NCI-H774 (cell line): ENCODE measurements at regions not wholly inside any gene's neighbourhood (a gene's known extent, or its start where the extent isn't known, plus 50 kb on each side); places are given as distances from the start of the nearest gene placed in this dataset.

Experiments used
- DNase-seq: peaks from one replicate; lab custom pipeline; 2025; lab: John Stamatoyannopoulos, UW

DNA sequence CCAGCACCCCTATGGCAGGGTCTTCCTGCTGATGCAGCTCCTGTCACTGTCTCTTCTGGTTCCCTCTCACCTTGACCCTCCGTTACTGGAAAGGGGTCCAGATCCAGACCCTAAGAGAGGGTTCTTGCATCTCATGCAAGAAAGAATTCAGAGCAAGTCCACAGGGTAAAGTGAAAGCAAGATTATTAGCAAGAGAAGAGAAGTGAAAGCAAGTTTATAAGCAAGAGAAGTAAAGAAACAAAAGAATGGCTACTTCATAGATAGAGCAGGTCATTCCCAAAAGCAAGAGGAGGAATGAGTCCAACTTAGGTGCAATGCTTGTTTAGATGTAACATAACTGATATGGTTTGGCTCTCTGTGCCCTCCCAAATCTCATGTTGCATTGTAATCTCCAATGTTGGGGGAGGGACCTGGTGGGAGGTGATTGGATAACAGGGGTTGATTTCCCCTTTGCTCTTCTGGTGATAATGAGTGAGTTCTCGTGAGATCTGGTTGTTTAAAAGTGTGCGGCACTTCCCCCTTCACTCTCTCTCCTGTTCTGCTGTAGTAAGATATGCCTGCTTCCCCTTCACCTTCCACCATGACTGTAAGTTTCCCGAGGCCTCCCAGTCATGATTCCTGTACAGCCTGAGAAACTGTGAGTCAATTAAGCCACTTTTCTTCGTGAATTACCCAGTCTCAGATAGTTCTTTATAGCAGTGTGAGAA lies 183.3 kb downstream of the MED10 start:
- no peak for DNase-seq

DNA sequence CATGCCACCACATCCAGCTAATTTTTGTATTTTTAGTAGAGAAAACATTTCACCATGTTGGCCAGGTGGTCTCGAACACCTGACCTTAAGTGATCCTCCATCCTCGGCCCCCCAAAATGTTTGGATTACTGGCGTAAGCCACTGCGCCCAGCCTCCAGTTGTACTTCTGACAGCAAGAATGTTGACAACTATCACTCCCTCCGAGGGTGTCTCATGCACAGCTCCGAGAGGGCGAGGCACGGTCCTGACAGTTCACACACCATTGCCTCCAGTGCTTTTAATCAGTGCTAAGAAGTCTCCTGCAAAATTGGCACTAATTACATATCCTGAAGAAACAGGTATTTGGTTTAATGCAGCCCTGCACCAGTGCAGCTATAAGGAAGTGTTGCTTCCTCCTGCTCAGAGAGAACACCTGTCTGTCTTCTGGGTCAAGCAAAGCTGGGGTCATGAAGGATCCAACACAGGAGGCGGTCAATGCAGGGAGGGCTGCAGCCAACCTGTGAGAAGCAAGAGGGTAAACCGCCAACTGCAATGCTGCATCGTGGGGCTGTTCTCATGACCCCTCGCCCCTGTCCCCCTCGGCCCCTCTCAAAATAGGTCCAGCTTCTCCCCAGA lies 184.0 kb downstream of the MED10 start:
- DNase-seq, result no peak

DNA sequence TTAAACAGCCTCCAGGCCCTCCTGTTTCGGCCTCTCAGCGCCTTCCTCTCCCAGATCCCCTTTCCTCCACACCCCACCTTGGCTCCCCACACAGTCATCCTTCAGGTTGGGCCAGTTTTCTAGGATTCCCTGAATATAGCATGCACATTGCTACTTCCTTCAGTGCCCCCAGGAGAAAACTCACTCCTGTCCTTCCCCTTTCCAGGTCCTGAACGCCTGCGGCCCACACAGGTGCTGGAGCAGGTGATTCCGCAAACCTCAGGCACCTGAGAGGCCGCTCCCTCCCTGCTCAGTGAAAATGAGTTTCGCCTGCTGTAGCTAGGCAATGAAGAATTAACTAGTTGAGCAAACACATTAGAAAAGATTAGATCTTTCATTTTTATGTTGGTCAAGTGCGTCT lies 185.0 kb downstream of the MED10 start:
- peak; percentile 91 for DNase-seq

- no peak for DNase-seq
These were observed 187.5 kb downstream of the MED10 start for GRCh38 chr5:6190838-6191237.

DNA sequence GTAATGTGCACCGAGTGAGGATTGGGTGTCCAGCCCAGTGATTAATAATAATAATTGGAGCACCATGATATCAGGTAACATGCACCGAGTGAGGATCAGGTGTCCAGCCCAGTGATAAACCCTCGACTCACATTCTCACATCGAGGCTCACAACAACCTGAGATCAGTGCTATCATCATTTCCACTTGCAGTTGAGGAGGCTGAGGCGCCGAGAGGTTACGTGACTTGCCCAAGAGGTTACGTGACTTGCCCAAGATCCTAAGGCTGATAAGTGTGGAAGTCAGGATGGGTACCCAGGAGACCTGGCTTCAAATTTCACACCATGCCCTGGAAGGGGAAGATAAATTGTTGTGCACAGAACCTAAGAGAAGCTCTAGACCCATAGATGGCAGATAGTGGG lies 189.4 kb downstream of the MED10 start:
- no peak for DNase-seq

GRCh38 chr5:6188344-6188743 lies 190.0 kb downstream of the MED10 start:
- no peak for DNase-seq

DNA sequence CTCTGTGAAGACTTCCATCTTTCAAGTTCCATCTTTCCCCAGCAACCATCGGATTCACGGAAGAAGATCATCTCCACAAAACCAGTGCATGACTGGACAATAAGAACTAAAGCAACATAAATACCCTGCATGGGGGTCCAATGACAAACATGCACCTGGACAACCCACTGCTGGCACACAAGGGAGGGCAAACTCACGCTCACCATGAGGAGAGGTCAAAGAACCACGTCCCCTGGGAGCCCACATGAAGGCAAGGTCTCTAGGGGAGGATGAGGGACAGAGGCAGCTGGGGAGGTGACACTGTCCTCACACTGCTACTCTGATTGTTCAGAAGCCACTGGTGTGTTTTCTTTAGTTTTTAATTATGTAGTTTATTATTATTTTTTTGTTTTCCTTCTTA lies 190.8 kb downstream of the MED10 start:
- DNase-seq, result no peak

DNA sequence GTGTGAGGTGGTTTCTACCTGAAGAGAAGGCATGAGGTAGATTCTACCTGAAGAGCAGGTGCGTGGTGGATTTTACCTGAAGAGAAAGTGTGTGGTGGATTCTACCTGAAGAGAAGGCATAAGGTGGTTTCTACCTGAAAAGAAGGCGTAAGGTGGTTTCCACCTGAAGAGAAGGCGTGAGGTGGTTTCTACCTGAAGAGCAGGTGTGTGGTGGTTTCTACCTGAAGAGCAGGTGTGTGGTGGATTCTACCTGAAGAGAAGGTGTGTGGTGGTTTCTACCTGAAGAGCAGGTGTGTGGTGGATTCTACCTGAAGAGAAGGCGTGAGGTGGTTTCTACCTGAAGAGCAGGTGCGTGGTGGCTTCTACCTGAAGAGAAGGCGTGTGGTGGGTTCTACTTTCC lies 192.8 kb downstream of the MED10 start:
- peak; percentile 77 for DNase-seq

DNA sequence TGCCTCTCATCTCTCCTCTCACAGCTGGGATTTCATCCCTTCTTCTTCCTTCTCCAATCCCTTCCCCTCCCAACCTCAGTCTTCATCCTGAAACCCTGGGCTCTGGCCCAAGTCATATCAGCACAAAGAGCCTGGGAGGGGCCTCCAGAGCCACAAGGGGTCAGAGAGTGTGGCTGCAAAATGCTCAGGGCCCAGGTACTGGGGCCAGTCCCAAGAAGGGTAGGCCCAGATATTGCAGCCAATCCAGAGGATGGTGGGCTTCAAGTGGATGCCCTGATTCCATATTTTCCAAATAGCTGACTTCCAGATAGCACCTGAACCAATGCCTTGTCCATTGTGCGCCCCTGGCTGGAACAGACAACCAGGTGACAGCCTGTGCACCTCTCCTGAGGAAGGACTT lies 193.9 kb downstream of the MED10 start:
- no peak for DNase-seq

DNA sequence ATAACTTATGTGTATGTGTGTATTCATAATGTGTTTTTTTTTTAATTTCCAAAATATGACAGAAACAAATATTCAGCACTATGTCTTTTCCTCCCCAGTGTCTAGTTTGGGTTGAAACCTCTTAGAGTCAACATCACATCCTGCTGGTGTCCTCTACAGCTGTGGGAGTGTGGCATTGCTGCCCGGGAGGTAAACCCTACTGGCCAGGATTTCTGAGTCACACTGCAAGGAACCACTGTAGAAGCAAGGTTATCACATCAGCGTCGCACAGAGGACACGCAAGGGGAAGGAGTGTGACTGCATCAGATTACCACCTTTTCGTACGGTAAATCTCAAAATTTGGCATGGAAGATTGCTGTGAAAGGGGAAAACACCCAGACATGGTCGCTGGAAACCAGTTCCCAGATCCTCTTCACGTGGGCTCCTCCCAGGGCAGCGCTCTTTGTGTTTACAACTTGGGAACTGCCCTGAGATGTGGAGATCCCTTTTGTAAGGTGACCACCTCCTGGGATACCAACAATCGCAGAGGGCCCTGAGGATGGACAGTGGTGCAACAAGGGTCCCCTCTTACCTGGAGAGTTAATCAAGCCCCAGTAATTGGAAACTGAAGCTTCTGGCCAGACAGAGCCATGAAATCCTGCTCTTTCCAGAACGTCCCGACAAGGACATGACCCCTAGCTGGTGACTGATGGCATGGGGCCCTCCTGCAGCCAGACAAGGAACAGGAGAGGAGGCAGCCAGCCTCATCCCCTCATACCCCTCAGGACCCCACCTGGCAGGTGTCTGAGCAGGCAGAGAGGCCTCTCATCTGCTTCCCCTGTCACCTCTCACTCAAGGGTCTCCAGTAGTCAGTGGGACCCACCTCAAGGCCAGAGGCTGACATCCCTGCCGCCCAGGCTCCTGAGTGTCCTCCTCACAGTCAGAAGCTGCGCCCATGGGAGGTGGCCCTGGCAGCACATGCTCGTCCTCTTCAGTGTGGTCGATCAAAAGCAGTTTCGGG lies 194.7 kb downstream of the MED10 start:
- no peak for DNase-seq

- no peak for DNase-seq
These were observed 196.0 kb downstream of the MED10 start for GRCh38 chr5:6182271-6182815.

DNA sequence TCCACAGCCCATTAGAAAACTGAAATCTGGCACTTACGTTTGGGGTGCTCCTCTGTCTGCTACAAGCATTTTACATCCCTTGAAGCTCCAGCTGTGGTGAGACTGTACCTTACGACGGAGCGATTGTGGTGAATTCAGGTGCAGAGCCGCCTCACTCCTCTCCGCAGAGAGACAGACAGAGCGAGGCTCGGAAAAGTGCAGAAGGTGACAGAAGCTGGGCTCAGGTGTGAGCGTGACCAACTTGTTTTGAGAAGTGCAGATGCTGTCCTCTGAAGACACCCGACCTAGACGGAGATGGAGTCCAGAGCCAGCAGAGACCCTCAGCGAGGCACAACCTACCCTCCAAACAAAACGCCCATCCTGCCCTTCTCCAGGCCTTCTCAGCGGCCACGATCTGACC lies 196.5 kb downstream of the MED10 start:
- no peak for DNase-seq

DNA sequence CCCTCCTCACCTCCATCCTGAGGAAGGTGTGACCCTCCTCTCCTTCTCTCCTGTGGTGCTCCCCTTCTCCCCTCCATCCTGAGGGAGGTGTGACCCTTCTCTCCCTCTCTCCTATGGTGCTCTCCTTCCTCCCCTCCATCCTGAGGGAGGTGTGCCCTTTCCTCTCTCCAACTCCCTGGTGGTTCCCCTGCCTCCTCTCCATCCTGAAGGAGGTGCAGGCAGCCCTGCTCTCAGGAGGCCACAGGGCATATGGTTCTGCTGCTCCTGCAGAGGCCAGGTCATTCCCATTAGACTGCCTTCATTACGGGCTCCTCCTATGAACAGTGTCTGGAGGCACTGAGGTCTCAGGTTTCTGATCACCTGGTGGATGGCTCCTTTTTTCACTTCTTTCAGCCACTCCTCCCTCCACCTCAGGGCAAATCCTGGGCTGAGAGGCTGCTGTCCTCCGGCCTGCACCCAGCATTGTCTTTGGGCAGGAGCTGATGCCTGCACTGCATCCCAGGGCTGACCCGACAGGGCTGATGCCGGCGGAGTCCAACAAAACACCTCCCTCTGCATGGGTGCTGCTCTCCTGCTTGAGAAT lies 197.1 kb downstream of the MED10 start:
- DNase-seq, result no peak

DNA sequence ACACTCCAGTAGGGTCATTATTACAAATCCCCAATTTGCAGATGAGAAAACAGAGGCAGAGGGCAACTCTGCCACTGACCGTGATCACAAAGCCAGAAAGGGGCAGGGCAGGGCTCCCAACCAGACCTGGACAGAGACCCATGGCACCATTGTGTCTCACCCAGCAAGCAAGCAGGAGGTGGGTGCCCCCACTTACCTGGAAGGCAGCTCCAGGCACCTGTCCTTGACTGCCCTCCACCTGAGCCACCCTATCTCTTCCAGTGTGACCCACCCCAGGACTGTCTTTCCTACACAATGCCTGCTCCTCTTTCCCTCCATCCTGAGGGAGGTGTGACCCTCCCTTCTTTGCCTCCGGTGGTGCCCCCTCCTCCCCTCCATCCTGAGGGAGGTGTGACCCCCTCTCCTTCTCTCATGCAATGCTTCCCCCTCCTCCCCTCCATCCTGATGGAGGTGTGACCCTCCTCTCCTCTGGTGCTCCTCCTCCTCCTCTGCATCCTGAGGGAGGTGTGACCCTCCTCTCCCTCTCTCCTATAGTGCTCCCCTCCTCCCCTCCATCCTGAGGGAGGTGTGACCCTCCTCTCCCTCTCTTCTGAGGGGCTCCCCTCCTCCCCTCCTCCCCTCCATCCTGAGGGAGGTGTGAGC lies 198.0 kb downstream of the MED10 start:
- no peak for DNase-seq

- DNase-seq, result no peak
These were observed 199.4 kb downstream of the MED10 start for GRCh38 chr5:6178846-6179532.

GRCh38 chr5:6177926-6178325 lies 200.4 kb downstream of the MED10 start:
- DNase-seq, result no peak

GRCh38 chr5:6176102-6176693 lies 202.1 kb downstream of the MED10 start:
- DNase-seq, result peak; percentile 58

GRCh38 chr5:6175172-6175854 lies 203.0 kb downstream of the MED10 start:
- peak; percentile 41 for DNase-seq

- no peak for DNase-seq
These were observed 208.7 kb downstream of the MED10 start for GRCh38 chr5:6169660-6170059.
